ENCODE measurements at regions not wholly inside any gene's neighbourhood (a gene's known extent, or its start where the extent isn't known, plus 50 kb on each side); places are given as distances from the start of the nearest gene placed in this dataset.

GRCh38 chr13:81791641-81792040 lies 1450.7 kb upstream of the SPRY2 start:
- H3K9me3 ChIP-seq (ENCODE audit: low read depth): no peaks in the 10 kb centered on the region
- no peak for DNase-seq (ENCODE audit: low spot score)
- no peaks in the 10 kb centered on the region for H3K27me3 ChIP-seq
- no peak overlapping the region for H3K4me3 ChIP-seq
- peaks cover 5% of the 10 kb centered on the region for H3K4me1 ChIP-seq (ENCODE audit: insufficient read depth)
- no peaks in the 10 kb centered on the region for H3K9me2 ChIP-seq (replicated peaks; ENCODE audit: insufficient read depth)
- no peaks in the 10 kb centered on the region for H4K20me1 ChIP-seq (ENCODE audit: insufficient read depth, poor library complexity, severe bottlenecking)
- peak overlapping the region; percentile 7 for H3K27ac ChIP-seq
- H3K36me3 ChIP-seq (replicated peaks; ENCODE audit: insufficient read depth, low read depth): no peaks in the 10 kb centered on the region
- WGBS (ENCODE audit: low lambda C conversion rate, missing lambda C conversion rate): 43% methylated on average over 1 of the region's 1 CpG
- H3K4me2 ChIP-seq: no peak overlapping the region
- H3K79me2 ChIP-seq: no peaks in the 10 kb centered on the region
- TF ChIP-seq EZH2 (IDR thresholded peaks at IDR 0.05; ENCODE audit: borderline replicate concordance) (no peak), EZH2phosphoT487 (IDR thresholded peaks at IDR 0.05; ENCODE audit: low read depth, severe bottlenecking, unreplicated experiment) (no peak)
- TF ChIP-seq, protein P1, sequence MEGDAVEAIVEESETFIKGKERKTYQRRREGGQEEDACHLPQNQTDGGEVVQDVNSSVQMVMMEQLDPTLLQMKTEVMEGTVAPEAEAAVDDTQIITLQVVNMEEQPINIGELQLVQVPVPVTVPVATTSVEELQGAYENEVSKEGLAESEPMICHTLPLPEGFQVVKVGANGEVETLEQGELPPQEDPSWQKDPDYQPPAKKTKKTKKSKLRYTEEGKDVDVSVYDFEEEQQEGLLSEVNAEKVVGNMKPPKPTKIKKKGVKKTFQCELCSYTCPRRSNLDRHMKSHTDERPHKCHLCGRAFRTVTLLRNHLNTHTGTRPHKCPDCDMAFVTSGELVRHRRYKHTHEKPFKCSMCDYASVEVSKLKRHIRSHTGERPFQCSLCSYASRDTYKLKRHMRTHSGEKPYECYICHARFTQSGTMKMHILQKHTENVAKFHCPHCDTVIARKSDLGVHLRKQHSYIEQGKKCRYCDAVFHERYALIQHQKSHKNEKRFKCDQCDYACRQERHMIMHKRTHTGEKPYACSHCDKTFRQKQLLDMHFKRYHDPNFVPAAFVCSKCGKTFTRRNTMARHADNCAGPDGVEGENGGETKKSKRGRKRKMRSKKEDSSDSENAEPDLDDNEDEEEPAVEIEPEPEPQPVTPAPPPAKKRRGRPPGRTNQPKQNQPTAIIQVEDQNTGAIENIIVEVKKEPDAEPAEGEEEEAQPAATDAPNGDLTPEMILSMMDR (IDR thresholded peaks at IDR 0.05; ENCODE audit: poor library complexity): no peak
- H2AFZ ChIP-seq: no peak overlapping the region

GRCh38 chr13:81781471-81781870 lies 1440.5 kb upstream of the SPRY2 start:
- WGBS (ENCODE audit: low lambda C conversion rate, missing lambda C conversion rate): 93% methylated on average over 3 of the region's 3 CpGs
- no peak overlapping the region for H3K4me3 ChIP-seq
- no peaks in the 10 kb centered on the region for H3K79me2 ChIP-seq

DNA sequence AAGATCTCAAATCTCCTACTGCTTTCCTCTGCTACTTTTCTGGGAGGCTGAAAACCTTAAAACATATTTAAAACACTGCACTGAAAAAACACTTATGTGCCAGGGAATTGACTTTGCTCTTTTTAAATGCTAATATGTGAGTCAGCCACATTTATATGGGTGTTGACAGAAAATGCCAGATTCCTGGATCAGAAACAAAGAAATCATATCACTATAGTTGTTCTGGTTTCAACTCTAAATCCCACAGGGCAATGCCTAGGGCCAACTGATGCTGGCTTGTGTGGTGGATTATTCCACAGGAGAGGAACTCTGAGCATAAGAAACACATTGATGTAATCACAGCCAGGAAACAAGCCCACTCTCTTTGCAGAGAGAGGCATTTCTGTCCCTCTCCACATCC lies 1439.0 kb upstream of the SPRY2 start:
- no peak for DNase-seq (ENCODE audit: low spot score)
- Histone ChIP-seq H3K27me3 (no peaks in the 10 kb centered on the region), H3K9me2 (replicated peaks; ENCODE audit: insufficient read depth) (no peaks in the 10 kb centered on the region), H4K20me1 (ENCODE audit: insufficient read depth, poor library complexity, severe bottlenecking) (no peaks in the 10 kb centered on the region), H3K36me3 (replicated peaks; ENCODE audit: insufficient read depth, low read depth) (no peaks in the 10 kb centered on the region), H3K4me2 (no peak overlapping the region), H3K79me2 (no peaks in the 10 kb centered on the region), H3K4me3 (no peak overlapping the region), H3K9me3 (ENCODE audit: low read depth) (no peaks in the 10 kb centered on the region), H3K27ac (no peak overlapping the region), H3K4me1 (ENCODE audit: insufficient read depth) (no peaks in the 10 kb centered on the region), H2AFZ (no peak overlapping the region)
- no peak for TF ChIP-seq EZH2 (IDR thresholded peaks at IDR 0.05; ENCODE audit: borderline replicate concordance)
- no peak for TF ChIP-seq EZH2phosphoT487 (IDR thresholded peaks at IDR 0.05; ENCODE audit: low read depth, severe bottlenecking, unreplicated experiment)
- TF ChIP-seq, protein P1 (IDR thresholded peaks at IDR 0.05; ENCODE audit: poor library complexity): no peak

More at GRCh38 chr13:81781471-81781870, 1440.5 kb upstream of the SPRY2 start:
- H3K4me2 ChIP-seq: no peak overlapping the region
- no peaks in the 10 kb centered on the region for H3K27me3 ChIP-seq
- no peaks in the 10 kb centered on the region for H3K36me3 ChIP-seq (replicated peaks; ENCODE audit: insufficient read depth, low read depth)
- no peaks in the 10 kb centered on the region for H4K20me1 ChIP-seq (ENCODE audit: insufficient read depth, poor library complexity, severe bottlenecking)
- no peak overlapping the region for H2AFZ ChIP-seq
- TF ChIP-seq EZH2 (IDR thresholded peaks at IDR 0.05; ENCODE audit: borderline replicate concordance): no peak
- TF ChIP-seq, protein P1 (IDR thresholded peaks at IDR 0.05; ENCODE audit: poor library complexity): no peak
- no peak for TF ChIP-seq EZH2phosphoT487 (IDR thresholded peaks at IDR 0.05; ENCODE audit: low read depth, severe bottlenecking, unreplicated experiment)
- no peak overlapping the region for H3K27ac ChIP-seq
- no peaks in the 10 kb centered on the region for H3K9me2 ChIP-seq (replicated peaks; ENCODE audit: insufficient read depth)
- H3K9me3 ChIP-seq (ENCODE audit: low read depth): no peaks in the 10 kb centered on the region
- no peaks in the 10 kb centered on the region for H3K4me1 ChIP-seq (ENCODE audit: insufficient read depth)
- DNase-seq (ENCODE audit: low spot score): no peak

DNA sequence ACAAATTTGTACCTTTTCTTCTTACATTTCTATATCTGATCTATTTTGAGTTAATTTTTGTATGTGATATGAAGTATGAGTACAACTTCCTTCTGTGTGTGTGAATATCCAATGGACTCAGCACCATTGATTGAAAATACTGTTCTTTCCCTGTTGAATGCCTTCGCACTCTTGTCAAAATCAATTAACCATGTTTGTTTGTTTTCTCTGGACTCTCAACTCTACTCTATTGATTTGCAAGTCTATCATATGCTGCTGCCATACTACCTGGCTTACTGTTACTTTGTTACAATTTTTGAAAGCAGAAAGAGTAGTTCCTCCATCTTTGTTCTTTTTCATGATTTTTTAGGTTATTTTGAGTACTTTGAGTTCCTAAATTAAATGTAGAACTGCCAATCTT lies 1437.4 kb upstream of the SPRY2 start:
- no peaks in the 10 kb centered on the region for H3K4me1 ChIP-seq (ENCODE audit: insufficient read depth)

More for the DNA sequence above, 1437.4 kb upstream of the SPRY2 start:
- no peaks in the 10 kb centered on the region for H3K9me2 ChIP-seq (replicated peaks; ENCODE audit: insufficient read depth)
- H3K9me3 ChIP-seq (ENCODE audit: low read depth): no peaks in the 10 kb centered on the region
- whole genome bisulfite sequencing (ENCODE audit: low lambda C conversion rate, missing lambda C conversion rate): 93% methylated on average over 1 of the region's 1 CpG
- H3K79me2 ChIP-seq: no peaks in the 10 kb centered on the region
- H3K4me2 ChIP-seq: no peak overlapping the region
- H4K20me1 ChIP-seq (ENCODE audit: insufficient read depth, poor library complexity, severe bottlenecking): no peaks in the 10 kb centered on the region
- no peak for TF ChIP-seq EZH2 (IDR thresholded peaks at IDR 0.05; ENCODE audit: borderline replicate concordance)
- TF ChIP-seq EZH2phosphoT487 (IDR thresholded peaks at IDR 0.05; ENCODE audit: low read depth, severe bottlenecking, unreplicated experiment): no peak
- TF ChIP-seq, protein P1 (IDR thresholded peaks at IDR 0.05; ENCODE audit: poor library complexity): no peak
- H3K36me3 ChIP-seq (replicated peaks; ENCODE audit: insufficient read depth, low read depth): no peaks in the 10 kb centered on the region
- H3K4me3 ChIP-seq: no peak overlapping the region
- DNase-seq (ENCODE audit: low spot score): no peak
- no peaks in the 10 kb centered on the region for H3K27me3 ChIP-seq
- H3K27ac ChIP-seq: no peak overlapping the region
- no peak overlapping the region for H2AFZ ChIP-seq

All from hepatocyte (in vitro differentiated cells).